HEK293 (cell line): ENCODE measurements at regions not wholly inside any gene's neighbourhood (a gene's known extent, or its start where the extent isn't known, plus 50 kb on each side); places are given as distances from the start of the nearest gene placed in this dataset.

ENCODE experiments used
- CTCF ChIA-PET: fragments of 350-600 bp; formaldehyde crosslinking; extraction: SDS; loops from one replicate; lab custom pipeline; 2021; ENCODE audit warnings: antibody characterized with exemption; lab: Yijun Ruan, JAX
- POLR2A ChIA-PET: fragments of 300-600 bp; formaldehyde crosslinking; extraction: SDS; loops from one replicate; lab custom pipeline; 2020; ENCODE audit warnings: antibody characterized with exemption, inconsistent platforms; lab: Yijun Ruan, JAX
- H3K27ac ChIP-seq: fragments of 200-500 bp; sonication (Bioruptor generic); 2 replicates; pipeline ENCODE4 v1.5.1; 2014; ENCODE audit warnings: low read depth, low read length, control low read depth, inconsistent platforms; ENCODE audit errors: extremely low read depth
- H3K36me3 ChIP-seq, 2 experiments: fragments of 200-500 bp in 1 of 2; sonication (Bioruptor generic) in 1 of 2; 1 replicate in 1 of 2; 2 replicates in 1 of 2; pipeline ENCODE4 v1.5.1; 2014 to 2017; ENCODE audit warnings: inconsistent platforms in 2 of 2, low read length in 2 of 2; ENCODE audit not compliant: control insufficient read depth in 2 of 2, insufficient read depth in 1 of 2
- H3K4me1 ChIP-seq: fragments of 200-500 bp; sonication (Bioruptor generic); 2 replicates; pipeline ENCODE4 v1.5.1; 2014; ENCODE audit warnings: mild to moderate bottlenecking, low read length, inconsistent platforms; ENCODE audit not compliant: control insufficient read depth, insufficient read depth
- H3K4me3 ChIP-seq: 2 replicates; pipeline ENCODE4 v1.5.1; 2011; ENCODE audit warnings: low read depth, mild to moderate bottlenecking, control low read depth, low read length, moderate library complexity
- H3K9me3 ChIP-seq: fragments of 200-500 bp; sonication (Bioruptor generic); 2 replicates; pipeline ENCODE4 v1.5.1; 2014; ENCODE audit warnings: low read depth, low read length, inconsistent platforms; ENCODE audit not compliant: control insufficient read depth, insufficient read depth
- GLI2 ChIP-seq: fragments of 450-650 bp; formaldehyde crosslinking; IDR thresholded peaks from 2 replicates; pipeline ENCODE4; 2017; ENCODE audit warnings: missing biosample characterization, missing genetic modification characterization, low read depth, borderline replicate concordance
- REPIN1 ChIP-seq: fragments of 450-650 bp; formaldehyde crosslinking; IDR thresholded peaks from 2 replicates; pipeline ENCODE4 v1.5.1; 2017; ENCODE audit warnings: missing biosample characterization, missing genetic modification characterization, low read depth
- YY2 ChIP-seq: fragments of 450-650 bp; formaldehyde crosslinking; IDR thresholded peaks from 2 replicates; pipeline ENCODE4 v1.5.1; 2016; ENCODE audit warnings: missing biosample characterization, missing genetic modification characterization
- ZBTB1 ChIP-seq: fragments of 450-650 bp; formaldehyde crosslinking; IDR thresholded peaks from 2 replicates; pipeline ENCODE4 v1.5.1; 2016; ENCODE audit warnings: missing biosample characterization, missing genetic modification characterization
- ZBTB17 ChIP-seq: fragments of 450-650 bp; formaldehyde crosslinking; IDR thresholded peaks from 2 replicates; pipeline ENCODE4 v1.5.1; 2016; ENCODE audit warnings: missing biosample characterization, missing genetic modification characterization
- ZBTB48 ChIP-seq: fragments of 450-650 bp; formaldehyde crosslinking; IDR thresholded peaks from 2 replicates; pipeline ENCODE4 v1.5.1; 2016; ENCODE audit warnings: missing biosample characterization, missing genetic modification characterization
- ZFP37 ChIP-seq: fragments of 450-650 bp; formaldehyde crosslinking; IDR thresholded peaks from 2 replicates; pipeline ENCODE4 v1.5.1; 2016; ENCODE audit warnings: missing biosample characterization, missing genetic modification characterization
- ZNF223 ChIP-seq: fragments of 450-650 bp; formaldehyde crosslinking; IDR thresholded peaks from 2 replicates; pipeline ENCODE4 v1.5.1; 2016; ENCODE audit warnings: missing biosample characterization, missing genetic modification characterization
- ZNF23 ChIP-seq: fragments of 450-650 bp; formaldehyde crosslinking; IDR thresholded peaks from 2 replicates; pipeline ENCODE4 v1.5.1; 2016; ENCODE audit warnings: missing biosample characterization, missing genetic modification characterization, borderline replicate concordance
- ZNF324 ChIP-seq: fragments of 450-650 bp; formaldehyde crosslinking; IDR thresholded peaks from 2 replicates; pipeline ENCODE4 v1.5.1; 2016; ENCODE audit warnings: missing biosample characterization, missing genetic modification characterization
- ZNF501 ChIP-seq: fragments of 450-650 bp; formaldehyde crosslinking; IDR thresholded peaks from 2 replicates; pipeline ENCODE4 v1.5.1; 2016; ENCODE audit warnings: missing biosample characterization, missing genetic modification characterization
- ZNF791 ChIP-seq: fragments of 450-650 bp; formaldehyde crosslinking; IDR thresholded peaks from 2 replicates; pipeline ENCODE4 v1.5.1; 2016; ENCODE audit warnings: missing biosample characterization, missing genetic modification characterization
- ZNF792 ChIP-seq: fragments of 450-650 bp; formaldehyde crosslinking; IDR thresholded peaks from 2 replicates; pipeline ENCODE4 v1.5.1; 2016; ENCODE audit warnings: missing biosample characterization, missing genetic modification characterization
- TF ChIP-seq, protein P1 (sequence below): fragments of 450-650 bp; formaldehyde crosslinking; IDR thresholded peaks from 2 replicates; pipeline ENCODE4 v1.5.1; 2016; ENCODE audit warnings: missing biosample characterization, missing genetic modification characterization
- TF ChIP-seq, protein P2 (sequence below): fragments of 450-650 bp; formaldehyde crosslinking; IDR thresholded peaks from 2 replicates; pipeline ENCODE4 v1.5.1; 2016; ENCODE audit warnings: missing biosample characterization, missing genetic modification characterization
- TF ChIP-seq, protein P3 (sequence below): fragments of 450-650 bp; formaldehyde crosslinking; IDR thresholded peaks from 2 replicates; pipeline ENCODE4 v1.5.1; 2016; ENCODE audit warnings: missing biosample characterization, missing genetic modification characterization
- TF ChIP-seq, protein P4 (sequence below): fragments of 450-650 bp; formaldehyde crosslinking; IDR thresholded peaks from 2 replicates; pipeline ENCODE4 v1.5.1; 2016; ENCODE audit warnings: missing biosample characterization, missing genetic modification characterization
- TF ChIP-seq, protein P5 (sequence below): fragments of 450-650 bp; formaldehyde crosslinking; IDR thresholded peaks from 2 replicates; pipeline ENCODE4; 2016; ENCODE audit warnings: missing biosample characterization, missing genetic modification characterization
- TF ChIP-seq, protein P6 (sequence below): fragments of 450-650 bp; formaldehyde crosslinking; IDR thresholded peaks from 2 replicates; pipeline ENCODE4 v1.5.1; 2016; ENCODE audit warnings: missing biosample characterization, missing genetic modification characterization

DNA sequence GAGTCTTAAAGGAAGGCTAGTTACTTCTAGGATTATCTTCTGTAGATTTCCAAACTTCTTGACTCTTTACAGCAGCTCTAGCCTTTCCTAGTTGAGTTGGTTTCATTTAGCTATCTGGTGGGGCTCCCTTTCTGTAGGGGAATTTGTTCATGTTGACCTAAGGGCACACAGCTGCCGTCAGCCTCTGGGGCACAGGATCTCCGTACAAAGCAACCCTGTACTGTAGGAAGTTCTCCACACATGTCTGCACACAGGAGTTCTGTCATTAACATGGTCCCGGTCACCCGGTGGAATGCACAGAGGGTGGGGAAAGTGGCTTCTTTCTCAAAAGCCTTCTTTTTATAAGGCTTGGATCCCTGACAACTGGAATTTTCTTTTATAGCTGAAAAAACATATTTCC, 88.7 kb upstream of the TNIK start:
- no peaks in the 10 kb centered on the region for H3K9me3 ChIP-seq
- H3K27ac ChIP-seq = no peak overlapping the region
- TF ChIP-seq, protein P1, sequence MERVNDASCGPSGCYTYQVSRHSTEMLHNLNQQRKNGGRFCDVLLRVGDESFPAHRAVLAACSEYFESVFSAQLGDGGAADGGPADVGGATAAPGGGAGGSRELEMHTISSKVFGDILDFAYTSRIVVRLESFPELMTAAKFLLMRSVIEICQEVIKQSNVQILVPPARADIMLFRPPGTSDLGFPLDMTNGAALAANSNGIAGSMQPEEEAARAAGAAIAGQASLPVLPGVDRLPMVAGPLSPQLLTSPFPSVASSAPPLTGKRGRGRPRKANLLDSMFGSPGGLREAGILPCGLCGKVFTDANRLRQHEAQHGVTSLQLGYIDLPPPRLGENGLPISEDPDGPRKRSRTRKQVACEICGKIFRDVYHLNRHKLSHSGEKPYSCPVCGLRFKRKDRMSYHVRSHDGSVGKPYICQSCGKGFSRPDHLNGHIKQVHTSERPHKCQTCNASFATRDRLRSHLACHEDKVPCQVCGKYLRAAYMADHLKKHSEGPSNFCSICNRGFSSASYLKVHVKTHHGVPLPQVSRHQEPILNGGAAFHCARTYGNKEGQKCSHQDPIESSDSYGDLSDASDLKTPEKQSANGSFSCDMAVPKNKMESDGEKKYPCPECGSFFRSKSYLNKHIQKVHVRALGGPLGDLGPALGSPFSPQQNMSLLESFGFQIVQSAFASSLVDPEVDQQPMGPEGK (tag by site-specific recombination) = no peak
- no peak for TF ChIP-seq ZBTB48 (tag by site-specific recombination)
- TF ChIP-seq ZNF791 (tag by site-specific recombination) = no peak
- TF ChIP-seq, protein P2, sequence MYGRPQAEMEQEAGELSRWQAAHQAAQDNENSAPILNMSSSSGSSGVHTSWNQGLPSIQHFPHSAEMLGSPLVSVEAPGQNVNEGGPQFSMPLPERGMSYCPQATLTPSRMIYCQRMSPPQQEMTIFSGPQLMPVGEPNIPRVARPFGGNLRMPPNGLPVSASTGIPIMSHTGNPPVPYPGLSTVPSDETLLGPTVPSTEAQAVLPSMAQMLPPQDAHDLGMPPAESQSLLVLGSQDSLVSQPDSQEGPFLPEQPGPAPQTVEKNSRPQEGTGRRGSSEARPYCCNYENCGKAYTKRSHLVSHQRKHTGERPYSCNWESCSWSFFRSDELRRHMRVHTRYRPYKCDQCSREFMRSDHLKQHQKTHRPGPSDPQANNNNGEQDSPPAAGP (tag by site-specific recombination) = no peak
- TF ChIP-seq ZNF23 (tag by site-specific recombination) = no peak
- TF ChIP-seq REPIN1 (tag by site-specific recombination) = no peak
- no peak for TF ChIP-seq ZNF324 (tag by site-specific recombination)
- no peak for TF ChIP-seq GLI2
- TF ChIP-seq ZNF223 = no peak
- TF ChIP-seq ZBTB1 (tag by site-specific recombination) = no peak
- TF ChIP-seq YY2 (tag by site-specific recombination) = no peak
- TF ChIP-seq, protein P3, sequence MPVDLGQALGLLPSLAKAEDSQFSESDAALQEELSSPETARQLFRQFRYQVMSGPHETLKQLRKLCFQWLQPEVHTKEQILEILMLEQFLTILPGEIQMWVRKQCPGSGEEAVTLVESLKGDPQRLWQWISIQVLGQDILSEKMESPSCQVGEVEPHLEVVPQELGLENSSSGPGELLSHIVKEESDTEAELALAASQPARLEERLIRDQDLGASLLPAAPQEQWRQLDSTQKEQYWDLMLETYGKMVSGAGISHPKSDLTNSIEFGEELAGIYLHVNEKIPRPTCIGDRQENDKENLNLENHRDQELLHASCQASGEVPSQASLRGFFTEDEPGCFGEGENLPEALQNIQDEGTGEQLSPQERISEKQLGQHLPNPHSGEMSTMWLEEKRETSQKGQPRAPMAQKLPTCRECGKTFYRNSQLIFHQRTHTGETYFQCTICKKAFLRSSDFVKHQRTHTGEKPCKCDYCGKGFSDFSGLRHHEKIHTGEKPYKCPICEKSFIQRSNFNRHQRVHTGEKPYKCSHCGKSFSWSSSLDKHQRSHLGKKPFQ (tag by site-specific recombination) = no peak
- TF ChIP-seq, protein P4, sequence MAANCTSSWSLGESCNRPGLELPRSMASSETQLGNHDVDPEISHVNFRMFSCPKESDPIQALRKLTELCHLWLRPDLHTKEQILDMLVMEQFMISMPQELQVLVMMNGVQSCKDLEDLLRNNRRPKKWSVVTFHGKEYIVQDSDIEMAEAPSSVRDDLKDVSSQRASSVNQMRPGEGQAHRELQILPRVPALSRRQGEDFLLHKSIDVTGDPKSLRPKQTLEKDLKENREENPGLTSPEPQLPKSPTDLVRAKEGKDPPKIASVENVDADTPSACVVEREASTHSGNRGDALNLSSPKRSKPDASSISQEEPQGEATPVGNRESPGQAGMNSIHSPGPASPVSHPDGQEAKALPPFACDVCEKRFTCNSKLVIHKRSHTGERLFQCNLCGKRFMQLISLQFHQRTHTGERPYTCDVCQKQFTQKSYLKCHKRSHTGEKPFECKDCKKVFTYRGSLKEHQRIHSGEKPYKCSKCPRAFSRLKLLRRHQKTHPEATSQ (tag by site-specific recombination) = no peak
- no peak for TF ChIP-seq ZFP37 (tag by site-specific recombination)
- TF ChIP-seq, protein P5, sequence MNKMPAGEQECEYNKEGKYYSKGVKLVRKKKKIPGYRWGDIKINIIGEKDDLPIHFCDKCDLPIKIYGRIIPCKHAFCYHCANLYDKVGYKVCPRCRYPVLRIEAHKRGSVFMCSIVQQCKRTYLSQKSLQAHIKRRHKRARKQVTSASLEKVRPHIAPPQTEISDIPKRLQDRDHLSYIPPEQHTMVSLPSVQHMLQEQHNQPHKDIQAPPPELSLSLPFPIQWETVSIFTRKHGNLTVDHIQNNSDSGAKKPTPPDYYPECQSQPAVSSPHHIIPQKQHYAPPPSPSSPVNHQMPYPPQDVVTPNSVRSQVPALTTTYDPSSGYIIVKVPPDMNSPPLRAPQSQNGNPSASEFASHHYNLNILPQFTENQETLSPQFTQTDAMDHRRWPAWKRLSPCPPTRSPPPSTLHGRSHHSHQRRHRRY = no peak
- no peak for TF ChIP-seq ZBTB17 (tag by site-specific recombination)
- TF ChIP-seq ZNF501 = no peak
- TF ChIP-seq, protein P6, sequence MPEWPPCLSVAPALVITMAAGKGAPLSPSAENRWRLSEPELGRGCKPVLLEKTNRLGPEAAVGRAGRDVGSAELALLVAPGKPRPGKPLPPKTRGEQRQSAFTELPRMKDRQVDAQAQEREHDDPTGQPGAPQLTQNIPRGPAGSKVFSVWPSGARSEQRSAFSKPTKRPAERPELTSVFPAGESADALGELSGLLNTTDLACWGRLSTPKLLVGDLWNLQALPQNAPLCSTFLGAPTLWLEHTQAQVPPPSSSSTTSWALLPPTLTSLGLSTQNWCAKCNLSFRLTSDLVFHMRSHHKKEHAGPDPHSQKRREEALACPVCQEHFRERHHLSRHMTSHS = no peak
- TF ChIP-seq ZNF792 (tag by site-specific recombination) = no peak
- no peaks in the 10 kb centered on the region for H3K36me3 ChIP-seq
- H3K4me3 ChIP-seq = no peak overlapping the region
- CTCF ChIA-PET = interaction anchor here (0.6 to 0.8 kb wide), 2 partner anchors 11 to 17 kb away, joined by 3 read pairs; no protein-coding TSS in a partner anchor
- no peaks in the 10 kb centered on the region for H3K4me1 ChIP-seq
- POLR2A ChIA-PET = no interaction called here
